ENCODE measurements at regions not wholly inside any gene's neighbourhood (a gene's known extent, or its start where the extent isn't known, plus 50 kb on each side); places are given as distances from the start of the nearest gene placed in this dataset.

DNA sequence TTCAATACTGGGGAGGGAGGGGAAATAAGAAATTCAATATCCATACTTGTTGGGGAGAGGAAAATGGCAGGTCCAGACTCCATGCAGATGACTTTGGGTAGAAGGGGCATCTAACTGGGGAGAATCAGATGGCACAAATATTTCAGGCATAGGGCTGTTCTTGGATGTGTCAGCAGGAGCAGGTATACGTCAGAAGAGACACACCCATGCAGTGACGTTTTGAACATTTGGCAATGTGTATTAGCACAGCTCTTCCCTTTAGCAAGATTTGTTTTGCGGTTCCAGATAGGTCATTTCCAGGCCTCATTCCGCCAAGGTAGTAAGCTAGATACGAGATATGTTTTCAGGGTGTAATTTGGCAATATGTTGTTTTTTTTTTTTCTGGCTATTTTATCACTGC lies 187.2 kb upstream of the CDH10 start:
- peak; percentile 61 for DNase-seq
- H3K4me2 ChIP-seq (ENCODE audit: low read length): no peak overlapping the region

DNA sequence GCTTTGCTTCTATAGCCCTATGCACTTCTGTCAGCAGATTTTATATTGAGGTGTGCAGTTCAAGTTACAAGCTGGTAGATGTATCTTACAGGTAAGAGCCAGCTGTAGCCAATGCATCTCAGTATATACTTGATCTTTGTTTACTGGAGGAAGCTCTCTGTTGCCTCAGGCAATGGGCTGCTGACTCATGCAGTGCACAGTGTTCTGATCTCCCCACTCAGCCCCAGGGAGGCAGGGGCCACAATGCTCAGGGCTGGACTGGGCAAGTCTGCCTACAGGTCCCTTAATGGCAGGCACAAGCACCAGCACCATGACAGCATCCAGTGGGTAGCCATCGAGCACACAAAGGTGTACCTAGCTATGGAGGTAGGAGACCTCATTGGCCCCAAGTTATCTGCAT lies 178.8 kb upstream of the CDH10 start:
- H3K9ac ChIP-seq (ENCODE audit: low read length): no peak overlapping the region
- H4K20me1 ChIP-seq (ENCODE audit: low read length): no peaks in the 10 kb centered on the region
- H3K36me3 ChIP-seq (ENCODE audit: low read depth, low read length): no peaks in the 10 kb centered on the region
- TF ChIP-seq, protein P1, sequence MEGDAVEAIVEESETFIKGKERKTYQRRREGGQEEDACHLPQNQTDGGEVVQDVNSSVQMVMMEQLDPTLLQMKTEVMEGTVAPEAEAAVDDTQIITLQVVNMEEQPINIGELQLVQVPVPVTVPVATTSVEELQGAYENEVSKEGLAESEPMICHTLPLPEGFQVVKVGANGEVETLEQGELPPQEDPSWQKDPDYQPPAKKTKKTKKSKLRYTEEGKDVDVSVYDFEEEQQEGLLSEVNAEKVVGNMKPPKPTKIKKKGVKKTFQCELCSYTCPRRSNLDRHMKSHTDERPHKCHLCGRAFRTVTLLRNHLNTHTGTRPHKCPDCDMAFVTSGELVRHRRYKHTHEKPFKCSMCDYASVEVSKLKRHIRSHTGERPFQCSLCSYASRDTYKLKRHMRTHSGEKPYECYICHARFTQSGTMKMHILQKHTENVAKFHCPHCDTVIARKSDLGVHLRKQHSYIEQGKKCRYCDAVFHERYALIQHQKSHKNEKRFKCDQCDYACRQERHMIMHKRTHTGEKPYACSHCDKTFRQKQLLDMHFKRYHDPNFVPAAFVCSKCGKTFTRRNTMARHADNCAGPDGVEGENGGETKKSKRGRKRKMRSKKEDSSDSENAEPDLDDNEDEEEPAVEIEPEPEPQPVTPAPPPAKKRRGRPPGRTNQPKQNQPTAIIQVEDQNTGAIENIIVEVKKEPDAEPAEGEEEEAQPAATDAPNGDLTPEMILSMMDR (conservative IDR thresholded peaks at IDR 0.05; ENCODE audit: low read depth, low read length): no peak
- no peak for TF ChIP-seq EZH2phosphoT487 (IDR thresholded peaks at IDR 0.05; ENCODE audit: borderline replicate concordance, low read length)
- no peak for TF ChIP-seq EZH2 (IDR thresholded peaks at IDR 0.05; ENCODE audit: low read length, unreplicated experiment)
- no peak overlapping the region for H3K4me2 ChIP-seq (ENCODE audit: low read length)
- H3F3A ChIP-seq (ENCODE audit: low read length, unreplicated experiment): no peaks in the 10 kb centered on the region
- peak; percentile 97 for ATAC-seq
- H2AFZ ChIP-seq (ENCODE audit: low read length): no peak overlapping the region
- ChIA-PET POLR2A (ENCODE audit: unreplicated experiment) (no interaction called here), CTCF (no interaction called here)
- no peaks in the 10 kb centered on the region for H3K9me2 ChIP-seq (replicated peaks; ENCODE audit: low read length)
- H3K9me3 ChIP-seq (ENCODE audit: low read length): no peaks in the 10 kb centered on the region
- H3K27ac ChIP-seq (ENCODE audit: low read length): no peak overlapping the region
- intact Hi-C loops (cut with micrococcal nuclease): no loop called here
- H3K27me3 ChIP-seq (ENCODE audit: low read length): no peaks in the 10 kb centered on the region
- H3K4me1 ChIP-seq (ENCODE audit: insufficient read depth, low read length): peaks cover 9% of the 10 kb centered on the region
- no peaks in the 10 kb centered on the region for H3K79me2 ChIP-seq (ENCODE audit: low read length)
- no peak overlapping the region for H3K4me3 ChIP-seq (ENCODE audit: low read length)
- no TSS peak for BruUV-seq (replicated peaks)
- peak; percentile 87 for DNase-seq

More for the DNA sequence above, 187.2 kb upstream of the CDH10 start:
- ATAC-seq: no peak
- Histone ChIP-seq H3K27ac (ENCODE audit: low read length) (no peak overlapping the region), H3K36me3 (ENCODE audit: low read depth, low read length) (no peaks in the 10 kb centered on the region), H3F3A (ENCODE audit: low read length, unreplicated experiment) (no peaks in the 10 kb centered on the region), H4K20me1 (ENCODE audit: low read length) (no peaks in the 10 kb centered on the region), H3K4me3 (ENCODE audit: low read length) (no peak overlapping the region), H3K79me2 (ENCODE audit: low read length) (no peaks in the 10 kb centered on the region), H3K4me1 (ENCODE audit: insufficient read depth, low read length) (no peaks in the 10 kb centered on the region), H3K9me2 (replicated peaks; ENCODE audit: low read length) (no peaks in the 10 kb centered on the region), H2AFZ (ENCODE audit: low read length) (peak overlapping the region; percentile 17; the same call in 1 of the 2 replicates), H3K27me3 (ENCODE audit: low read length) (no peaks in the 10 kb centered on the region), H3K9ac (ENCODE audit: low read length) (no peak overlapping the region), H3K9me3 (ENCODE audit: low read length) (no peaks in the 10 kb centered on the region)
- TF ChIP-seq EZH2 (IDR thresholded peaks at IDR 0.05; ENCODE audit: low read length, unreplicated experiment) (no peak), EZH2phosphoT487 (IDR thresholded peaks at IDR 0.05; ENCODE audit: borderline replicate concordance, low read length) (no peak)
- TF ChIP-seq, protein P1 (conservative IDR thresholded peaks at IDR 0.05; ENCODE audit: low read depth, low read length): no peak
- intact Hi-C loops (cut with micrococcal nuclease): no loop called here
- no TSS peak for BruUV-seq (replicated peaks)
- POLR2A ChIA-PET (ENCODE audit: unreplicated experiment): no interaction called here
- CTCF ChIA-PET: no interaction called here

DNA sequence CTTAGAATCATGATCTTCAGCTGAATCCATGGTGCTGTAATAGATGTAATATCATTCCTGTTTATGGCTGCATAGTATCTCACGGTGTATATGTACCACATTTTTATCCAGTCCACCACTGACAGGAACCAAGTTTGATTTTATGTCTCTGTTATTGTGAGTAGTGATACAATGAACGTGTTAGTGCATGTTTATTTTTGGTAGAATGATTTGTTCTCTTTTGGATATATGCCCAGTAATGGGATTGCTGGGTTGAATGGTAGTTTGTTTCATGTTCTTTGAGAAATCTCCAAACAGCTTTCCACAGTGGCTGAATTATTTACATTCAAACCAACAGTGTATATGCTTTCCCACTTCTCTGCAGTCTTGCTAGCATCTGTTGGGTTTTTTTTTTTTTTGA lies 175.1 kb upstream of the CDH10 start:
- no peaks in the 10 kb centered on the region for H3K9me2 ChIP-seq (replicated peaks; ENCODE audit: low read length)
- H3K27me3 ChIP-seq (ENCODE audit: low read length): no peaks in the 10 kb centered on the region
- no peak overlapping the region for H2AFZ ChIP-seq (ENCODE audit: low read length)
- H3K4me3 ChIP-seq (ENCODE audit: low read length): no peak overlapping the region
- H3K9ac ChIP-seq (ENCODE audit: low read length): no peak overlapping the region
- H3K36me3 ChIP-seq (ENCODE audit: low read depth, low read length): no peaks in the 10 kb centered on the region
- TF ChIP-seq EZH2 (IDR thresholded peaks at IDR 0.05; ENCODE audit: low read length, unreplicated experiment) (no peak), EZH2phosphoT487 (IDR thresholded peaks at IDR 0.05; ENCODE audit: borderline replicate concordance, low read length) (no peak)
- TF ChIP-seq, protein P1 (conservative IDR thresholded peaks at IDR 0.05; ENCODE audit: low read depth, low read length): no peak
- no peak overlapping the region for H3K27ac ChIP-seq (ENCODE audit: low read length)
- no peak overlapping the region for H3K4me2 ChIP-seq (ENCODE audit: low read length)
- CTCF ChIA-PET: no interaction called here
- no peaks in the 10 kb centered on the region for H3K79me2 ChIP-seq (ENCODE audit: low read length)
- intact Hi-C loops (cut with micrococcal nuclease): no loop called here
- peaks cover 9% of the 10 kb centered on the region for H3K4me1 ChIP-seq (ENCODE audit: insufficient read depth, low read length)
- ATAC-seq (no peak), DNase-seq (no peak)
- no TSS peak for BruUV-seq (replicated peaks)
- POLR2A ChIA-PET (ENCODE audit: unreplicated experiment): no interaction called here
- H3F3A ChIP-seq (ENCODE audit: low read length, unreplicated experiment): no peaks in the 10 kb centered on the region
- no peaks in the 10 kb centered on the region for H3K9me3 ChIP-seq (ENCODE audit: low read length)
- no peaks in the 10 kb centered on the region for H4K20me1 ChIP-seq (ENCODE audit: low read length)
